ENCODE measurements at regions not wholly inside any gene's neighbourhood (a gene's known extent, or its start where the extent isn't known, plus 50 kb on each side); places are given as distances from the start of the nearest gene placed in this dataset.
A peak's percentile ranks its signal among the peaks of the same experiment; 100 is the strongest.

- no peak for DNase-seq
Measured at GRCh38 chr2:191615596-191615995, 62.3 kb upstream of the NABP1 start.

- DNase-seq = peak; percentile 85 to 92
Measured at GRCh38 chr2:191617575-191617974, 60.4 kb upstream of the NABP1 start.

- no peak for DNase-seq
Measured at GRCh38 chr2:191618046-191618780, 59.7 kb upstream of the NABP1 start.

GRCh38 chr2:191618786-191619185, 59.1 kb upstream of the NABP1 start:
- DNase-seq = no peak

- DNase-seq = no peak
Measured at GRCh38 chr2:191620144-191620543, 57.8 kb upstream of the NABP1 start.

GRCh38 chr2:191622374-191623320, 55.3 kb upstream of the NABP1 start:
- DNase-seq = no peak

- peak; percentile 84 to 91 for DNase-seq
Measured at GRCh38 chr2:191625016-191625415, 52.9 kb upstream of the NABP1 start.

GRCh38 chr2:191625446-191625845, 52.5 kb upstream of the NABP1 start:
- no peak for DNase-seq

GRCh38 chr2:191626497-191627151, 51.3 kb upstream of the NABP1 start:
- DNase-seq = no peak

GRCh38 chr2:191627518-191627917, 50.4 kb upstream of the NABP1 start:
- DNase-seq = no peak

Measured in CD4-positive, alpha-beta T cell treated with Interferon alpha-2 for 1 hour (primary cell).